ENCODE measurements at regions not wholly inside any gene's neighbourhood (a gene's known extent, or its start where the extent isn't known, plus 50 kb on each side); places are given as distances from the start of the nearest gene placed in this dataset.

DNA sequence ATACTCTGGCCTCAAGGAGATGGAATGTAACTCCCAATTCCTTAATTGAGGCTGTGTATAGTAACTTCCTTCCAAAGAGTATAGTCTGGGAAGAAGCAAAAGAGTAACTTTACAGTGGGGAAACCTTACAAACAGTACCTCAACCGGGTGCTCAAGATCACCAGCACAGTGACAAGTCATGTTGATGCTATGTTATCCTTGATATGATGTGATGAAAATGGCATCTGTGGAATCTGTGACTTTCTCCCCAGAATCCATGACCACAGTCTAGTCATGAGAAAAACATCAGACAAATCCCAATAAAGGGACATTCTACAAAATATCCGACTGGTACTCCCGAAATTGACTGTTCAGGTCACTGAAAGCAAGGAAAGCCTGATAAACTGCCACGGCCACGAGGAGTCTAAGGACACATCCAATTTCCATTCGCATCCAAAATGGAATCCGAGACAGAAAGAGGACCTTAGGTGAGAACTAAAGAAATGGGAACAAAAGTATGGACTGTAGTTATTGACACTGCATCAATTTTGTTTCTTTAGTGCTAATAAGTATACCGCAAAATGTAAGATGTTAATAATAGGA is 97.3 kb upstream of the FRMD6 start:
- H3K36me3 Mint-ChIP-seq (ENCODE audit: low read depth): no peaks in the 10 kb centered on the region
- Histone ChIP-seq H3K4me3 (no peak overlapping the region), H3K79me2 (replicated peaks; ENCODE audit: insufficient read depth) (no peaks in the 10 kb centered on the region), H3K36me3 (ENCODE audit: insufficient read depth) (no peaks in the 10 kb centered on the region), H2AFZ (no peak overlapping the region), H3K27me3 (ENCODE audit: insufficient read depth) (no peaks in the 10 kb centered on the region), H4K20me1 (replicated peaks; ENCODE audit: insufficient read depth) (no peaks in the 10 kb centered on the region), H3K9me2 (ENCODE audit: insufficient read depth) (no peaks in the 10 kb centered on the region), H3F3A (replicated peaks; ENCODE audit: low read depth) (no peaks in the 10 kb centered on the region), H3K4me1 (ENCODE audit: insufficient read depth) (no peaks in the 10 kb centered on the region), H3K27ac (ENCODE audit: low read depth) (no peak overlapping the region), H3K4me2 (no peak overlapping the region)
- TF ChIP-seq ETS1 (IDR thresholded peaks at IDR 0.05): no peak
- no peak for TF ChIP-seq POLR2AphosphoS5 (IDR thresholded peaks at IDR 0.05; ENCODE audit: low read depth)
- no peak for TF ChIP-seq NANOG (IDR thresholded peaks at IDR 0.05; ENCODE audit: borderline replicate concordance)
- no peak for TF ChIP-seq EZH2phosphoT487 (IDR thresholded peaks at IDR 0.05; ENCODE audit: unreplicated experiment)
- no peak for TF ChIP-seq ZNF114 (CRISPR knock-in tag; IDR thresholded peaks at IDR 0.05)
- no peak for TF ChIP-seq ZNF462 (CRISPR knock-in tag; IDR thresholded peaks at IDR 0.05)
- TF ChIP-seq JUNB (IDR thresholded peaks at IDR 0.05; ENCODE audit: unreplicated experiment): no peak
- no peak overlapping the region for H3K27ac Mint-ChIP-seq
- H3K4me3 Mint-ChIP-seq: no peak overlapping the region
- H3K9me3 Mint-ChIP-seq: no peaks in the 10 kb centered on the region
- DNase-seq (ENCODE audit: low spot score) (no peak), ATAC-seq (no peak)
- no peaks in the 10 kb centered on the region; the same call in 2 of the 3 replicates for H3K4me1 Mint-ChIP-seq
- H3K27me3 Mint-ChIP-seq (ENCODE audit: insufficient read depth, low read depth, poor library complexity): no peaks in the 10 kb centered on the region
